Endothelial cell of umbilical vein (primary cell): ENCODE measurements at regions not wholly inside any gene's neighbourhood (a gene's known extent, or its start where the extent isn't known, plus 50 kb on each side); places are given as distances from the start of the nearest gene placed in this dataset.

ENCODE experiments used
- BruUV-seq: library from RNA; stranded (reverse); fragments of 400-500 nt; replicated peaks from 2 replicates; lab custom pipeline; 2021; lab: Mats Ljungman, UMichigan
- CTCF ChIA-PET: fragments of 300-600, 350-600 bp; sonication (Branson Sonifier 250); formaldehyde crosslinking; loops from one replicate; lab custom pipeline; 2021; ENCODE audit warnings: antibody characterized with exemption, inconsistent platforms; lab: Charles Lee
- POLR2A ChIA-PET: fragments of 300-600, 350-600 bp; sonication (Branson Sonifier 250); formaldehyde crosslinking; loops from one replicate; lab custom pipeline; 2021; ENCODE audit warnings: antibody characterized with exemption, inconsistent platforms; lab: Charles Lee
- DNase-seq: peaks from one replicate; pipeline ENCODE4 v3.0.0-alpha.2; 2011; ENCODE audit warnings: low read depth, low spot score
- FAIRE-seq: peaks from 2 replicates; lab custom pipeline; 2011; peaks lifted over from hg19 to GRCh38; lab: Jason Lieb, UNC
- H2AFZ ChIP-seq: 2 replicates; pipeline ENCODE4 v1.6.0; 2012; ENCODE audit warnings: low read depth, low read length, control low read depth, inconsistent platforms
- H3K27ac ChIP-seq: 2 replicates; pipeline ENCODE4 v1.5.1; 2011; ENCODE audit warnings: low read depth, mild to moderate bottlenecking, control low read depth, low read length, moderate library complexity; ENCODE audit not compliant: insufficient read depth
- H3K27me3 ChIP-seq, 2 experiments: 2 replicates each; pipeline versions ENCODE4 v1.6.0 to v1.6.1; 2011; ENCODE audit warnings: low read length in 2 of 2, mixed read lengths in 1 of 2; ENCODE audit not compliant: control insufficient read depth in 2 of 2, insufficient read depth in 2 of 2
- H3K36me3 ChIP-seq, 2 experiments: 2 replicates in 1 of 2; 3 replicates in 1 of 2; pipeline ENCODE4 v1.5.1; 2011; ENCODE audit warnings: low read length in 2 of 2, mild to moderate bottlenecking in 1 of 2, moderate library complexity in 1 of 2; ENCODE audit not compliant: control insufficient read depth in 2 of 2, insufficient read depth in 2 of 2; ENCODE audit errors: extremely low read depth in 1 of 2
- H3K4me1 ChIP-seq: 3 replicates; pipeline ENCODE4 v1.5.1; 2011; ENCODE audit warnings: mild to moderate bottlenecking, low read length; ENCODE audit not compliant: control insufficient read depth, insufficient read depth; ENCODE audit errors: extremely low read depth
- H3K4me2 ChIP-seq: 2 replicates; pipeline ENCODE4 v1.6.1; 2011; ENCODE audit warnings: low read length, control low read depth, mixed read lengths; ENCODE audit not compliant: insufficient read depth
- H3K4me3 ChIP-seq, 3 experiments: fragments of 200-600 bp in 1 of 3; sonication (generic), shearing (Covaris generic) in 1 of 3; replicated peaks in 1 of 3; 2 replicates each; pipeline ENCODE4 v1.5.1; 2011 to 2016; ENCODE audit warnings: control low read depth in 3 of 3, low read length in 3 of 3, mild to moderate bottlenecking in 2 of 3, inconsistent platforms in 1 of 3, low read depth in 1 of 3, moderate library complexity in 1 of 3; ENCODE audit not compliant: insufficient read depth in 1 of 3
- H3K79me2 ChIP-seq: 2 replicates; pipeline ENCODE4 v1.6.0; 2012; ENCODE audit warnings: low read length, inconsistent platforms; ENCODE audit not compliant: control insufficient read depth, insufficient read depth
- H3K9ac ChIP-seq: replicated peaks from 2 replicates; pipeline ENCODE3; 2011; ENCODE audit warnings: low read length, control low read depth; ENCODE audit not compliant: insufficient read depth; ENCODE audit errors: extremely low read depth
- H3K9me1 ChIP-seq: replicated peaks from 3 replicates; pipeline ENCODE4 v1.6.0; 2011; ENCODE audit warnings: mild to moderate bottlenecking, low read length; ENCODE audit not compliant: control insufficient read depth, insufficient read depth; ENCODE audit errors: extremely low read depth
- H3K9me3 ChIP-seq: replicated peaks from 2 replicates; pipeline ENCODE4 v1.5.1; 2012; ENCODE audit warnings: low read length, inconsistent platforms; ENCODE audit not compliant: control insufficient read depth, insufficient read depth
- H4K20me1 ChIP-seq: replicated peaks from 2 replicates; pipeline ENCODE3; 2011; ENCODE audit warnings: mild to moderate bottlenecking, low read length; ENCODE audit not compliant: control insufficient read depth, insufficient read depth; ENCODE audit errors: extremely low read depth
- EZH2 ChIP-seq: IDR thresholded peaks from 2 replicates; pipeline ENCODE4 v1.6.1; 2012; ENCODE audit warnings: borderline replicate concordance, low read depth, mild to moderate bottlenecking, moderate library complexity, low read length, inconsistent platforms; ENCODE audit not compliant: severe bottlenecking
- FOS ChIP-seq: IDR thresholded peaks from 2 replicates; pipeline ENCODE4 v1.6.1; 2011; ENCODE audit warnings: mild to moderate bottlenecking, low read length, moderate library complexity, borderline replicate concordance; ENCODE audit not compliant: insufficient read depth
- GATA2 ChIP-seq: IDR thresholded peaks from 2 replicates; pipeline ENCODE4 v1.7.0; 2011; ENCODE audit warnings: low read depth, mild to moderate bottlenecking, moderate library complexity, mixed read lengths, low read length; ENCODE audit not compliant: insufficient read length, insufficient read depth
- JUN ChIP-seq: IDR thresholded peaks from 2 replicates; pipeline ENCODE4 v1.6.1; 2011; ENCODE audit warnings: borderline replicate concordance, low read depth; ENCODE audit not compliant: insufficient read length, insufficient read depth
- MYC ChIP-seq: IDR thresholded peaks from one replicate; pipeline ENCODE4 v1.6.1; 2011; ENCODE audit warnings: mild to moderate bottlenecking, low read depth, low read length
- POLR2A ChIP-seq: IDR thresholded peaks from 2 replicates; pipeline ENCODE4 v1.6.1; 2012; ENCODE audit warnings: low read depth, mild to moderate bottlenecking, control low read depth, low read length
- POLR2AphosphoS5 ChIP-seq: IDR thresholded peaks from 2 replicates; pipeline ENCODE4 v1.6.1; 2012; ENCODE audit warnings: low read depth, mild to moderate bottlenecking, control low read depth, low read length, moderate library complexity; ENCODE audit not compliant: insufficient read depth
- dilution Hi-C: fragments of 300-500 bp; cut with MboI; formaldehyde crosslinking; loops from one replicate; pipeline ENCODE4 v1.15.0; 2019; ENCODE audit warnings: low sequenced_read_pairs; ENCODE audit not compliant: extremely low pct_ligation_motif_present
- intact Hi-C: fragments of 100-400 bp; cut with micrococcal nuclease; formaldehyde crosslinking; loops from one replicate; pipeline ENCODE4 v1.10.0; 2022
- TF ChIP-seq, protein P1 (sequence below), 2 donors: IDR thresholded peaks; 1 replicate in 1 of 2; 2 replicates in 1 of 2; pipeline ENCODE4 v1.5.1; 2011; ENCODE audit warnings: low read length in 2 of 2, mild to moderate bottlenecking in 2 of 2, moderate library complexity in 2 of 2, control low read depth in 1 of 2, inconsistent platforms in 1 of 2, low read depth in 1 of 2; ENCODE audit not compliant: insufficient read depth in 1 of 2; ENCODE audit errors: extremely low read depth in 1 of 2
- TF ChIP-seq, protein P2 (sequence below): IDR thresholded peaks from 2 replicates; pipeline ENCODE4 v1.6.1; 2011; ENCODE audit not compliant: insufficient read depth, insufficient read length

DNA sequence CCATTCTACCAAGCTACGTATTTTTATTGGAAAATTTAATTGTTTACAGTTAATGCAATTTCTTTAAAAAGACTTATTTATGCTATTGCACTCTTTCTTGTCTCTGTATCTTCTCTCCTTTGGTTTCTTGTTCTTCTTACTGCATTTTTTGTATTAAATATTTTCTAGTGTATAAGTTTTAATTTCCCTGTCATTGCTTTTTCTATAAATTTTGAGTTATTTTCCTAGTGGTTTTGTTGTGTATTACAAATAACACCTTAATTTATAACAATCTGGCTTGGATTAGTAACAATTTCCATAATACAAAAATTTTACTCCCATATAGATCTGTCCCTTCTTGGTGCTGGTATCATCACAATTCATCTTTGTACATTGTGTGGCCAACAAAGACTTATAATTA, 303.5 kb upstream of the SPOCK3 start:
- no peak for DNase-seq
- TF ChIP-seq FOS (no peak), EZH2 (no peak), MYC (no peak)
- no peaks in the 10 kb centered on the region for H3K9me1 ChIP-seq
- no peaks in the 10 kb centered on the region for H3K9me3 ChIP-seq
- dilution Hi-C loops, result no loop called here
- H3K4me1 ChIP-seq, result no peaks in the 10 kb centered on the region
- no peaks in the 10 kb centered on the region for H4K20me1 ChIP-seq
- no peaks in the 10 kb centered on the region for H3K27me3 ChIP-seq
- ChIA-PET POLR2A (no interaction called here), CTCF (no interaction called here)
- H3K36me3 ChIP-seq, result no peaks in the 10 kb centered on the region
- no TSS peak for BruUV-seq
- H3K4me2 ChIP-seq, result no peak overlapping the region
- H3K27ac ChIP-seq, result no peak overlapping the region
- intact Hi-C loops, result no loop called here
- no peaks in the 10 kb centered on the region for H3K79me2 ChIP-seq
- no peak overlapping the region for H2AFZ ChIP-seq
- no peak for FAIRE-seq
- no peak overlapping the region for H3K4me3 ChIP-seq
- H3K9ac ChIP-seq, result no peak overlapping the region

DNA sequence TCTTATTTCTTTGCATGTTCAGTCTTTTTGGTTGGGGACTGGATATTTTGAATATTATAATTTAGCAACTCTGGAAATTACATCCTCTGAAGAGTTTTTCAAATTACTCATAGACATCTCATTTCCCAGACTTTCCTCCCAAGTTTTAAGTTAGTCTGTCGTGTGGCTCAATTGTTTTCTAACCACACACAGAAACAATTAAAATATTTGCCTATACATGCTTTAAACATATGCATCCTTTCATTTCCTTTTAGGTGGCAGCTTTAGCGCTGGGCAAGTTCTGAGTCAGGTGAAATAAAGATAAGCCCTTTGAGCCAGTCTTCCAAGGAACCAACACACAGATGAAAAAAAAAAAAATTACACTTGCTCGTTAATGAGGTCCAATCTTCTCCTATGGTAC, 307.0 kb upstream of the SPOCK3 start:
- Histone ChIP-seq H3K27ac (no peak overlapping the region), H4K20me1 (no peaks in the 10 kb centered on the region), H3K27me3 (no peaks in the 10 kb centered on the region), H2AFZ (no peak overlapping the region), H3K9me3 (no peaks in the 10 kb centered on the region), H3K4me2 (no peak overlapping the region), H3K9me1 (no peaks in the 10 kb centered on the region), H3K9ac (no peak overlapping the region), H3K79me2 (no peaks in the 10 kb centered on the region), H3K4me1 (no peaks in the 10 kb centered on the region), H3K36me3 (no peaks in the 10 kb centered on the region), H3K4me3 (no peak overlapping the region)
- no peak for FAIRE-seq
- CTCF ChIA-PET, result no interaction called here
- DNase-seq, result no peak
- BruUV-seq, result no TSS peak
- TF ChIP-seq JUN (no peak), GATA2 (no peak), EZH2 (no peak), POLR2AphosphoS5 (no peak), FOS (no peak), POLR2A (no peak), MYC (no peak)
- TF ChIP-seq, protein P1, sequence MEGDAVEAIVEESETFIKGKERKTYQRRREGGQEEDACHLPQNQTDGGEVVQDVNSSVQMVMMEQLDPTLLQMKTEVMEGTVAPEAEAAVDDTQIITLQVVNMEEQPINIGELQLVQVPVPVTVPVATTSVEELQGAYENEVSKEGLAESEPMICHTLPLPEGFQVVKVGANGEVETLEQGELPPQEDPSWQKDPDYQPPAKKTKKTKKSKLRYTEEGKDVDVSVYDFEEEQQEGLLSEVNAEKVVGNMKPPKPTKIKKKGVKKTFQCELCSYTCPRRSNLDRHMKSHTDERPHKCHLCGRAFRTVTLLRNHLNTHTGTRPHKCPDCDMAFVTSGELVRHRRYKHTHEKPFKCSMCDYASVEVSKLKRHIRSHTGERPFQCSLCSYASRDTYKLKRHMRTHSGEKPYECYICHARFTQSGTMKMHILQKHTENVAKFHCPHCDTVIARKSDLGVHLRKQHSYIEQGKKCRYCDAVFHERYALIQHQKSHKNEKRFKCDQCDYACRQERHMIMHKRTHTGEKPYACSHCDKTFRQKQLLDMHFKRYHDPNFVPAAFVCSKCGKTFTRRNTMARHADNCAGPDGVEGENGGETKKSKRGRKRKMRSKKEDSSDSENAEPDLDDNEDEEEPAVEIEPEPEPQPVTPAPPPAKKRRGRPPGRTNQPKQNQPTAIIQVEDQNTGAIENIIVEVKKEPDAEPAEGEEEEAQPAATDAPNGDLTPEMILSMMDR (IDR thresholded peaks at IDR 0.05; ENCODE audit: extremely low read depth in 1 of 2, insufficient read depth in 1 of 2, low read depth in 1 of 2, low read length in 2 of 2), result no peak
- TF ChIP-seq, protein P2, sequence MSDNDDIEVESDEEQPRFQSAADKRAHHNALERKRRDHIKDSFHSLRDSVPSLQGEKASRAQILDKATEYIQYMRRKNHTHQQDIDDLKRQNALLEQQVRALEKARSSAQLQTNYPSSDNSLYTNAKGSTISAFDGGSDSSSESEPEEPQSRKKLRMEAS, result no peak
- dilution Hi-C loops, result no loop called here
- intact Hi-C loops, result no loop called here
- POLR2A ChIA-PET, result no interaction called here
